ENCODE measurements at regions not wholly inside any gene's neighbourhood (a gene's known extent, or its start where the extent isn't known, plus 50 kb on each side); places are given as distances from the start of the nearest gene placed in this dataset.

- TF ChIP-seq, protein P1, sequence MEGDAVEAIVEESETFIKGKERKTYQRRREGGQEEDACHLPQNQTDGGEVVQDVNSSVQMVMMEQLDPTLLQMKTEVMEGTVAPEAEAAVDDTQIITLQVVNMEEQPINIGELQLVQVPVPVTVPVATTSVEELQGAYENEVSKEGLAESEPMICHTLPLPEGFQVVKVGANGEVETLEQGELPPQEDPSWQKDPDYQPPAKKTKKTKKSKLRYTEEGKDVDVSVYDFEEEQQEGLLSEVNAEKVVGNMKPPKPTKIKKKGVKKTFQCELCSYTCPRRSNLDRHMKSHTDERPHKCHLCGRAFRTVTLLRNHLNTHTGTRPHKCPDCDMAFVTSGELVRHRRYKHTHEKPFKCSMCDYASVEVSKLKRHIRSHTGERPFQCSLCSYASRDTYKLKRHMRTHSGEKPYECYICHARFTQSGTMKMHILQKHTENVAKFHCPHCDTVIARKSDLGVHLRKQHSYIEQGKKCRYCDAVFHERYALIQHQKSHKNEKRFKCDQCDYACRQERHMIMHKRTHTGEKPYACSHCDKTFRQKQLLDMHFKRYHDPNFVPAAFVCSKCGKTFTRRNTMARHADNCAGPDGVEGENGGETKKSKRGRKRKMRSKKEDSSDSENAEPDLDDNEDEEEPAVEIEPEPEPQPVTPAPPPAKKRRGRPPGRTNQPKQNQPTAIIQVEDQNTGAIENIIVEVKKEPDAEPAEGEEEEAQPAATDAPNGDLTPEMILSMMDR (IDR thresholded peaks at IDR 0.05; ENCODE audit: poor library complexity), result peak; percentile 43
- TF ChIP-seq EZH2phosphoT487 (IDR thresholded peaks at IDR 0.05; ENCODE audit: low read depth, severe bottlenecking, unreplicated experiment), result no peak
These were observed 193.4 kb downstream of the RASSF9 start for GRCh38 chr12:85642808-85643207.
